Thyroid gland (tissue), 4 donors: ENCODE measurements at regions not wholly inside any gene's neighbourhood (a gene's known extent, or its start where the extent isn't known, plus 50 kb on each side); places are given as distances from the start of the nearest gene placed in this dataset.

Source experiments
- DNase-seq, 2 donors: peaks; one replicate each; pipeline ENCODE4 v3.0.0-alpha.2; 2019
- H3K27ac ChIP-seq, 3 donors: fragments of 200-600 bp; sonication (generic); 1 replicate in 2 of 3; 2 replicates in 1 of 3; pipeline ENCODE4 v1.5.1; 2016 to 2019; ENCODE audit warnings: mild to moderate bottlenecking in 1 of 3, moderate library complexity in 1 of 3
- H3K27me3 ChIP-seq: fragments of 200-600 bp; sonication (generic); one replicate; pipeline ENCODE4 v1.5.1; 2019
- H3K36me3 ChIP-seq, 2 donors: fragments of 200-600 bp; sonication (generic); one replicate each; pipeline ENCODE4 v1.5.1; 2016 to 2019
- H3K4me1 ChIP-seq, 2 donors: fragments of 200-600 bp; sonication (generic); one replicate each; pipeline ENCODE4 v1.5.1; 2017 to 2019
- H3K4me3 ChIP-seq, 3 donors: fragments of 200-600 bp; sonication (generic); replicated peaks in 1 of 3; 1 replicate in 2 of 3; 2 replicates in 1 of 3; pipeline ENCODE4 v1.5.1; 2016; ENCODE audit warnings: mild to moderate bottlenecking in 1 of 3
- H3K9me3 ChIP-seq: fragments of 200-600 bp; sonication (generic); one replicate; pipeline ENCODE4 v1.5.1; 2017
- POLR2A ChIP-seq, 2 donors: fragments of 450-650 bp; IDR thresholded peaks; one replicate each; pipeline ENCODE4 v1.6.1; 2017; ENCODE audit warnings: antibody characterized with exemption in 2 of 2, mild to moderate bottlenecking in 2 of 2, moderate library complexity in 1 of 2
- WGBS, 2 donors: methylation state at CpG; one replicate each; pipeline ENCODE4 v1.1.5; 2017; 5-methylcytosine and 5-hydroxymethylcytosine counted together
- intact Hi-C: fragments of 100-400 bp; cut with DNase I; formaldehyde crosslinking; loops from one replicate; pipeline ENCODE4 v1.15.1; 2023
- TF ChIP-seq, protein P1 (sequence below), 6 experiments: fragments of 200-600 bp in 3 of 6; fragments of 450-650 bp in 3 of 6; sonication (generic) in 3 of 6; IDR thresholded peaks; one replicate each; pipeline ENCODE4 v1.5.1; 2016 to 2019; ENCODE audit warnings: antibody characterized with exemption in 6 of 6, mild to moderate bottlenecking in 2 of 6, inconsistent platforms in 1 of 6, moderate library complexity in 1 of 6

GRCh38 chr16:54525104-54525503 lies 238.5 kb upstream of the IRX3 start:
- TF ChIP-seq, protein P1, sequence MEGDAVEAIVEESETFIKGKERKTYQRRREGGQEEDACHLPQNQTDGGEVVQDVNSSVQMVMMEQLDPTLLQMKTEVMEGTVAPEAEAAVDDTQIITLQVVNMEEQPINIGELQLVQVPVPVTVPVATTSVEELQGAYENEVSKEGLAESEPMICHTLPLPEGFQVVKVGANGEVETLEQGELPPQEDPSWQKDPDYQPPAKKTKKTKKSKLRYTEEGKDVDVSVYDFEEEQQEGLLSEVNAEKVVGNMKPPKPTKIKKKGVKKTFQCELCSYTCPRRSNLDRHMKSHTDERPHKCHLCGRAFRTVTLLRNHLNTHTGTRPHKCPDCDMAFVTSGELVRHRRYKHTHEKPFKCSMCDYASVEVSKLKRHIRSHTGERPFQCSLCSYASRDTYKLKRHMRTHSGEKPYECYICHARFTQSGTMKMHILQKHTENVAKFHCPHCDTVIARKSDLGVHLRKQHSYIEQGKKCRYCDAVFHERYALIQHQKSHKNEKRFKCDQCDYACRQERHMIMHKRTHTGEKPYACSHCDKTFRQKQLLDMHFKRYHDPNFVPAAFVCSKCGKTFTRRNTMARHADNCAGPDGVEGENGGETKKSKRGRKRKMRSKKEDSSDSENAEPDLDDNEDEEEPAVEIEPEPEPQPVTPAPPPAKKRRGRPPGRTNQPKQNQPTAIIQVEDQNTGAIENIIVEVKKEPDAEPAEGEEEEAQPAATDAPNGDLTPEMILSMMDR (IDR thresholded peaks at IDR 0.05) = no peak
- no peak for TF ChIP-seq POLR2A (IDR thresholded peaks at IDR 0.05)

DNA sequence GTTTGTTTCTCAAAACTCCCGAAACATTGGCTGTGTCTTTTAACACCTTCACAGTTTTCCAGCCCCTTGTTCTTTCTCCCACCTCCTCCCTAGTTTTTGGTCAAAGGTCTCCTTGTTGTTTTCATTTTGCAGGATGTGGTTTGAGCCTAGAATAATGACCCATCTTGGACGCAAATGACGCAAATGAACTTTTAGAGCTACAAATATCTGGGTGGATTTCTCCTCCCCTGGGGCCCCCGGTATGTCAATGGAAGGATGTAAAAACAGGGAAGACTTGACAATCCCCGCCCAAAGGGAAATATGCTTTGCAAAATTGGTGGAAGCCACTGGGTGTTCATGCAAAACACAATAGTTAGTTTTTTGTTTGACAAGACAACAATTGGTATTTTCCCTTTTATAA lies 236.0 kb upstream of the IRX3 start:
- WGBS, 2 donors = 69 to 73% methylated on average over 5 of the region's 5 CpGs

More at GRCh38 chr16:54525104-54525503, 238.5 kb upstream of the IRX3 start:
- WGBS, 2 donors = 86 to 87% methylated on average over 4 of the region's 4 CpGs
- H3K4me3 ChIP-seq = no peak overlapping the region
- no peaks in the 10 kb centered on the region for H3K4me1 ChIP-seq
- H3K27ac ChIP-seq = no peak overlapping the region
- H3K27me3 ChIP-seq = no peaks in the 10 kb centered on the region
- intact Hi-C loops = no loop called here
- H3K36me3 ChIP-seq = no peaks in the 10 kb centered on the region
- no peak for DNase-seq
- no peaks in the 10 kb centered on the region for H3K9me3 ChIP-seq

DNA sequence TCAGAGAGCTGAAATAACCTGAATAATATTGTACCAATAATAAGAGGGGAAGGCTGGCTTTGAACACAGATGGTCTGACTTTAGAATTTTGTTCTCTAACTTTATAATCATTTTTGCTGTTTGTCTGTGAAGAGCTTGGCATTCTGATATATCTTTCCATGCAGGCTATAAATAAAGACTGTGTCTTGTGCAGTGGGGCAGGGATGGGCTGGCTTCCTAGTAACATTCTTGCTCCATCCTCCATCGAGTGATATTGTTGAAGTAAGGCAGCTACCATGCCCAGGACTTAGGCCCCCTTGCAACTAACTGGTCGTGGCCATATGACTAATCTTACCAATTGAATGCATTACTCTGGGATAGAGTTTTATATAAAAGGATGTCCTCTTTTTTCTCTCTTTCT lies 234.7 kb upstream of the IRX3 start:
- H3K27me3 ChIP-seq = no peaks in the 10 kb centered on the region
- no peak for DNase-seq
- H3K27ac ChIP-seq = no peak overlapping the region
- TF ChIP-seq, protein P1 (IDR thresholded peaks at IDR 0.05) = no peak
- 72 to 89% methylated on average over 2 of the region's 2 CpGs for WGBS, 2 donors
- no peak overlapping the region for H3K4me3 ChIP-seq
- H3K4me1 ChIP-seq = no peaks in the 10 kb centered on the region
- intact Hi-C loops = no loop called here
- H3K9me3 ChIP-seq = no peaks in the 10 kb centered on the region
- no peaks in the 10 kb centered on the region for H3K36me3 ChIP-seq

More for the DNA sequence above, 236.0 kb upstream of the IRX3 start:
- Histone ChIP-seq H3K9me3 (no peaks in the 10 kb centered on the region), H3K27me3 (no peaks in the 10 kb centered on the region), H3K4me1 (no peaks in the 10 kb centered on the region), H3K27ac (no peak overlapping the region), H3K36me3 (no peaks in the 10 kb centered on the region), H3K4me3 (no peak overlapping the region)
- no peak for DNase-seq
- intact Hi-C loops = no loop called here
- no peak for TF ChIP-seq POLR2A (IDR thresholded peaks at IDR 0.05)
- TF ChIP-seq, protein P1 (IDR thresholded peaks at IDR 0.05) = no peak

GRCh38 chr16:54519161-54519695 lies 232.6 kb upstream of the IRX3 start:
- Histone ChIP-seq H3K27ac (no peak overlapping the region), H3K9me3 (no peaks in the 10 kb centered on the region), H3K4me3 (no peak overlapping the region), H3K27me3 (no peaks in the 10 kb centered on the region), H3K36me3 (no peaks in the 10 kb centered on the region), H3K4me1 (no peaks in the 10 kb centered on the region)
- intact Hi-C loops = no loop called here
- TF ChIP-seq, protein P1 (IDR thresholded peaks at IDR 0.05) = no peak
- no peak for TF ChIP-seq POLR2A (IDR thresholded peaks at IDR 0.05)
- WGBS, 2 donors = 41 to 51% methylated on average over 4 of the region's 4 CpGs
- DNase-seq = no peak

- no peaks in the 10 kb centered on the region for H3K4me1 ChIP-seq
- TF ChIP-seq, protein P1 (IDR thresholded peaks at IDR 0.05) = no peak
- no peak for TF ChIP-seq POLR2A (IDR thresholded peaks at IDR 0.05)
- no peaks in the 10 kb centered on the region for H3K36me3 ChIP-seq
- no peaks in the 10 kb centered on the region for H3K9me3 ChIP-seq
- H3K27me3 ChIP-seq = no peaks in the 10 kb centered on the region
- no peak overlapping the region for H3K27ac ChIP-seq
- intact Hi-C loops = no loop called here
- H3K4me3 ChIP-seq = no peak overlapping the region
- DNase-seq = no peak
- 64 to 70% methylated on average over 6 of the region's 6 CpGs for WGBS, 2 donors
Measured at GRCh38 chr16:54517181-54517580, 230.6 kb upstream of the IRX3 start.
